Activated CD4-positive, alpha-beta T cell treated with anti-CD3 and anti-CD28 coated beads for 36 hours (primary cell): ENCODE measurements at regions not wholly inside any gene's neighbourhood (a gene's known extent, or its start where the extent isn't known, plus 50 kb on each side); places are given as distances from the start of the nearest gene placed in this dataset.

Experiments
- ATAC-seq: fragments of 200-7000 bp; cut with Tn5 transposase; one replicate; pipeline ENCODE4 v1.10.0; 2021; ENCODE audit warnings: mild to moderate bottlenecking, moderate library complexity
- CTCF ChIA-PET: fragments of 350-600 bp; sonication (Branson Sonifier 250); formaldehyde crosslinking; loops from one replicate; lab custom pipeline; 2021; ENCODE audit warnings: antibody characterized with exemption; lab: Charles Lee
- POLR2A ChIA-PET: fragments of 350-600 bp; sonication (Branson Sonifier 250); formaldehyde crosslinking; loops from one replicate; lab custom pipeline; 2021; ENCODE audit warnings: antibody characterized with exemption, inconsistent platforms; lab: Charles Lee
- DNase-seq: peaks from one replicate; pipeline ENCODE4 v3.0.0-alpha.2; 2020
- H3K27ac Mint-ChIP-seq: one replicate; pipeline ENCODE4 v1.8.0; 2021; ENCODE audit warnings: mixed read lengths
- H3K27me3 Mint-ChIP-seq: one replicate; pipeline ENCODE4 v1.8.0; 2021; ENCODE audit warnings: mixed read lengths
- H3K36me3 Mint-ChIP-seq: one replicate; pipeline ENCODE4 v1.8.0; 2021; ENCODE audit warnings: low read depth, mixed read lengths
- H3K4me1 Mint-ChIP-seq: one replicate; pipeline ENCODE4 v1.8.0; 2021; ENCODE audit warnings: mixed read lengths
- H3K4me3 Mint-ChIP-seq: one replicate; pipeline ENCODE4 v1.8.0; 2021; ENCODE audit warnings: mild to moderate bottlenecking, moderate library complexity, mixed read lengths
- H3K9me3 Mint-ChIP-seq: one replicate; pipeline ENCODE4 v1.8.0; 2021; ENCODE audit warnings: low read depth, mixed read lengths
- intact Hi-C, 2 experiments: fragments of 100-400 bp; cut with DNase I in 1 of 2; cut with micrococcal nuclease in 1 of 2; formaldehyde crosslinking; loops; one replicate each; pipeline versions ENCODE4 v1.14.2 to v1.15.1; 2022 to 2024; cut with DNase I, micrococcal nuclease

- no peak overlapping the region for H3K4me3 Mint-ChIP-seq
Observed at GRCh38 chr11:95435192-95435591, 204.2 kb upstream of the SESN3 start.

GRCh38 chr11:95434489-95435057 is 203.6 kb upstream of the SESN3 start:
- ATAC-seq (no peak), DNase-seq (no peak)
- Mint-ChIP-seq H3K27ac (no peak overlapping the region), H3K27me3 (no peaks in the 10 kb centered on the region), H3K4me1 (peaks cover 10% of the 10 kb centered on the region), H3K36me3 (no peaks in the 10 kb centered on the region), H3K4me3 (no peak overlapping the region), H3K9me3 (no peaks in the 10 kb centered on the region)
- POLR2A ChIA-PET = no interaction called here
- CTCF ChIA-PET = interaction anchor here (0.8 kb wide), 1 partner anchor 91 kb away, joined by 3 read pairs; no protein-coding TSS in a partner anchor
- intact Hi-C loops = no loop called here

More at GRCh38 chr11:95435192-95435591, 204.2 kb upstream of the SESN3 start:
- Mint-ChIP-seq H3K36me3 (no peaks in the 10 kb centered on the region), H3K27me3 (no peaks in the 10 kb centered on the region), H3K4me1 (peaks cover 10% of the 10 kb centered on the region), H3K9me3 (no peaks in the 10 kb centered on the region), H3K27ac (no peak overlapping the region)
- no peak for DNase-seq
- ChIA-PET CTCF (no interaction called here), POLR2A (no interaction called here)
- no peak for ATAC-seq
- intact Hi-C loops = no loop called here

DNA sequence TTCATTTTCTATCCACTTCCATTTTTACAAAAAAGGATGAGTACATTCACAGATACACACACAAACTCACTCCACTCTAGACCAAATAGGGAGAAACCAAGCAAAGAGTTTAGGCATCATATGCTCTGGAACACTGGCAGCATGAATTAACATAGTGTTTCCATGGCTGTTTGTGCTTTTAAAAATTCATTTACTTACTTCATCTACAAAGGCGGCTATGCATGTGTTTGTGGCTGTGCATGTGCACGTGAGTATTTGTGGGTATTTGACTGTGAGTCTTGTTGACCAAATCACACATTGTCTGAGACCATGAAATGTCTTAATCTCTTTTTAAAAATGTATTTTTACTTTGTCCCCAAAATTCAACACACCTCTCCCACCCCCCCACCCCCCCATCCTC is 203.0 kb upstream of the SESN3 start:
- peaks cover 10% of the 10 kb centered on the region for H3K4me1 Mint-ChIP-seq
- ATAC-seq = no peak
- no peaks in the 10 kb centered on the region for H3K9me3 Mint-ChIP-seq
- ChIA-PET POLR2A (no interaction called here), CTCF (interaction anchor here (0.8 kb wide), 1 partner anchor 91 kb away, joined by 3 read pairs; no protein-coding TSS in a partner anchor)
- no peak for DNase-seq
- no peak overlapping the region for H3K27ac Mint-ChIP-seq
- intact Hi-C loops = no loop called here
- no peaks in the 10 kb centered on the region for H3K27me3 Mint-ChIP-seq
- H3K4me3 Mint-ChIP-seq = no peak overlapping the region
- no peaks in the 10 kb centered on the region for H3K36me3 Mint-ChIP-seq

GRCh38 chr11:95432714-95433503 is 201.9 kb upstream of the SESN3 start:
- Mint-ChIP-seq H3K9me3 (no peaks in the 10 kb centered on the region), H3K4me3 (no peak overlapping the region), H3K4me1 (peaks cover 10% of the 10 kb centered on the region), H3K27ac (no peak overlapping the region), H3K27me3 (no peaks in the 10 kb centered on the region), H3K36me3 (no peaks in the 10 kb centered on the region)
- ATAC-seq = no peak
- intact Hi-C loops = no loop called here
- ChIA-PET POLR2A (no interaction called here), CTCF (interaction anchor here (0.5 kb wide), 1 partner anchor 142 kb away, joined by 3 read pairs; no protein-coding TSS in a partner anchor)
- DNase-seq = no peak

DNA sequence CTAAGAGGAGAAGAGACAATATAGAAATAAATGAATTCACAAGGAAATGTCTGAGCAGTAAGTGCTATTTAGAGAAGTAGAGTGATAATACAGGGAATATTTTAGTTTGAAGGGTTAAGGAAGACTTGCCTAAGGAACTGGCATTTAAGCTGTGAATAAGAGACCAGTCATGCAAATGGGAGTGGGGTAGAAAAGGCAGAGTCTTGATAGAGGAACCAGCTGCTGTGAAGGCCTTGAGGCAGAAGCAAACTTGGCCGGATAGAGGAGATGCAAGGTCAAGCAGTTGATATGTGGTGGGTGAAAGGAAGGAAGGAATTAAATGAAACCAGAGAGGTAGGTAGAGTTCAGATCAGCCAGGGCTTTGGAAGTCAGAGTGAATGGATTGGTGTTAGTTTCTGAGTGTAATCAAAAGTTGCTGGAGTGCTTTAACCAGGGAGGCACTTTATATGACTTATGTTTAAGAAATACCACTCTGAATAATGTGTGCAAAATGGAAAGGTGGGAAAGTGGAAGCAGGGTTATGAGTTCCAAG is 198.4 kb upstream of the SESN3 start:
- peaks cover 2% of the 10 kb centered on the region for H3K4me1 Mint-ChIP-seq
- ChIA-PET POLR2A (no interaction called here), CTCF (no interaction called here)
- intact Hi-C loops = no loop called here
- H3K27me3 Mint-ChIP-seq = peaks cover 5% of the 10 kb centered on the region
- no peaks in the 10 kb centered on the region for H3K36me3 Mint-ChIP-seq
- H3K9me3 Mint-ChIP-seq = no peaks in the 10 kb centered on the region
- no peak for ATAC-seq
- H3K27ac Mint-ChIP-seq = no peak overlapping the region
- no peak for DNase-seq
- H3K4me3 Mint-ChIP-seq = no peak overlapping the region

DNA sequence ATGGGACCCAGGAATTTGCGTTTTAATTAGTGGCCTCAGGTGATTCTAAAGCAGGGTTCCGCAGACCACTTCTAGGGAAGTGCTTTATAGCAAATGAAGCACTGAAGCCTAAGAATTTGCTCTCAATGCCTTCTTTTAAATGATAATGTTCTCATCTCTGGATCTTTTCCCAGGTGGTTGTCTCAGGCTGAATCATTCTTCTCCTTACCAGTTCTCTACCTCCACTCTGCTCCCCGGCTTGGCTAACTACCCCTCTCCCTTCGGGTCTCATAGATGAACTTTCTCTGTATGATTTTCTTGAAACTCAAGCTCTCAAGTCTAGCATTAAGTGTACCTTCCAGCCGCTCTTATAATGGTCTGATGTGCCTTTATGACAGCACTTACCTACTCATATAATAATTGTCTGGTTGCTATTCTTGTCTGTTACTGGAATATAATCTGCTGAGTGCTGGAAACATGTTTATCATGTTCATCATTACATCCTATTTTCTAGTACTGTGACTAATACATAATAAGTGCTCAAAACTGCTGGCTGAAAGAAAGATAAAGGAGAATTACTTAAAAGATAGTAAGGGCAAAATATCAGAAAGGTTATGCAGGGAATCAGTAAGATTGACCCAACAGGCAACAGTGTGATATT is 195.9 kb upstream of the SESN3 start:
- intact Hi-C loops = no loop called here
- H3K9me3 Mint-ChIP-seq = no peaks in the 10 kb centered on the region
- peaks cover 6% of the 10 kb centered on the region for H3K27me3 Mint-ChIP-seq
- H3K36me3 Mint-ChIP-seq = no peaks in the 10 kb centered on the region
- no peak for DNase-seq
- CTCF ChIA-PET = no interaction called here
- H3K4me3 Mint-ChIP-seq = no peak overlapping the region
- ATAC-seq = no peak
- POLR2A ChIA-PET = no interaction called here
- no peak overlapping the region for H3K27ac Mint-ChIP-seq
- no peaks in the 10 kb centered on the region for H3K4me1 Mint-ChIP-seq

DNA sequence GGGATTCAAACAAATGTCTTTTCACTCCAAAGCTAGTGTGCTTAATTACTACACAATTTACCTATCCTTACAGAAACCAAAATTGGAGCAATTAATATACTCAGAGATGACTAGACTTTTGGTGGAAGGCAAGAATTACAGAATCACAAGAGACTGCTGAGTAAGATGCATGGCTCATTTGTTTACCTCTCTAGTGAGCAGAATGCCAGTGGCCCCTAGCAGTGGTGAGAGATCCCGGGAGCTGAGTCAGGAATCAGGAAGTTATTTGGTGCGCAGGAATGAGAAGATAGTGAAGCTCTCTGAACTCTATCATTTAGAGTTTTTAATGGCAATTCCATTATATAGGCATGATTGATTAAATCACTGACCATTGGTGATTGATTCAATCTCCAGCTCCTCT is 188.9 kb upstream of the SESN3 start:
- DNase-seq (no peak), ATAC-seq (no peak)
- POLR2A ChIA-PET = no interaction called here
- H3K27ac Mint-ChIP-seq = no peak overlapping the region
- no peaks in the 10 kb centered on the region for H3K9me3 Mint-ChIP-seq
- no peaks in the 10 kb centered on the region for H3K4me1 Mint-ChIP-seq
- intact Hi-C loops = no loop called here
- no peaks in the 10 kb centered on the region for H3K36me3 Mint-ChIP-seq
- H3K4me3 Mint-ChIP-seq = no peak overlapping the region
- CTCF ChIA-PET = no interaction called here
- H3K27me3 Mint-ChIP-seq = peaks cover 2% of the 10 kb centered on the region

- intact Hi-C loops = no loop called here
- no peaks in the 10 kb centered on the region for H3K9me3 Mint-ChIP-seq
- ATAC-seq (no peak), DNase-seq (no peak)
- no peak overlapping the region for H3K4me3 Mint-ChIP-seq
- POLR2A ChIA-PET = no interaction called here
- H3K27ac Mint-ChIP-seq = no peak overlapping the region
- no peaks in the 10 kb centered on the region for H3K36me3 Mint-ChIP-seq
- no peaks in the 10 kb centered on the region for H3K27me3 Mint-ChIP-seq
- no peaks in the 10 kb centered on the region for H3K4me1 Mint-ChIP-seq
- CTCF ChIA-PET = no interaction called here
Observed at GRCh38 chr11:95418916-95419315, 187.9 kb upstream of the SESN3 start.

DNA sequence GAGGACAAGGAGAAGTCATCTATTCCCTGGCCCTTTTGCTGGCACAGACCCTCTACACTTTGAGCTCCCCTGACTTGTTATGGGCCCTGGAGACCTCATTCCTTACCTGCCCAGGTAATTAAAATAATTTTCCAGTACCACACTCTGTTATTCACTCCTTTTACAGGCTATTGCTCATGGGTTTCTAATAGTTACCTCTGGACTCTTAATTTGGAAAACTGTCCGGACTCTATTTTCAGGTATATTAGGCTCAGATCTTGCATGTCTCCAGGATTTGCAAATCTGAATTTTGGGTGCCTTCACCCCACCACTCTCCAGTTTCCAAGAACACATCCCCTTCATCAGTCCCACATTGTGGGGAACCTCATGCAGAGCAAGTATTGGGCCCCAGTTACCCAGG is 186.8 kb upstream of the SESN3 start:
- Mint-ChIP-seq H3K4me3 (no peak overlapping the region), H3K27ac (no peak overlapping the region), H3K9me3 (no peaks in the 10 kb centered on the region), H3K4me1 (no peaks in the 10 kb centered on the region), H3K27me3 (no peaks in the 10 kb centered on the region), H3K36me3 (no peaks in the 10 kb centered on the region)
- POLR2A ChIA-PET = no interaction called here
- CTCF ChIA-PET = interaction anchor here (0.6 kb wide), 1 partner anchor 230 kb away, joined by 3 read pairs; no protein-coding TSS in a partner anchor
- no peak for DNase-seq
- no peak for ATAC-seq
- intact Hi-C loops = no loop called here

DNA sequence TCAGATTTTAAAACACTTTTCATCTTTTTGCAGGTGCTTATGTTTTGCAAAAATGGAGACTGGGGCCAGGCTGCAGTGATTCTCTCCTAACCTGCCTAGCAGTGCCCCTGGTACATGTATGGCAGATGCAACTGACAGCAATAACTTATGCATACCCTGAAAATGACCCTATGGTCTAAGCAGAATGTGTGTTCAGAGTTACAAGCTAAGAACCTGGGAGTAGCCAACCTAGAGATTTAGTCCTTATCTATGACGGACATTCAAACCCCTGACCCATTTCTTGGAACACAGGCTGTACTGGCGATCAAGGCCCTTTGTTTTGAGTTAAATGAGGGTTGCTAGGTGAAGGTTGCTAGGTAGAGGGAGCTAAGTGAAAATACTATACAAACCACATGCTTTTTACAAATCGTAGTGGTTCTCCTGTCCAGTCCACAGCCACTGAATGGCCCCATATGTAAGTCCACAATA is 184.9 kb upstream of the SESN3 start:
- ChIA-PET CTCF (no interaction called here), POLR2A (no interaction called here)
- H3K36me3 Mint-ChIP-seq = no peaks in the 10 kb centered on the region
- no peak for DNase-seq
- no peaks in the 10 kb centered on the region for H3K9me3 Mint-ChIP-seq
- no peak overlapping the region for H3K27ac Mint-ChIP-seq
- H3K4me3 Mint-ChIP-seq = no peak overlapping the region
- ATAC-seq = no peak
- peaks cover 2% of the 10 kb centered on the region for H3K4me1 Mint-ChIP-seq
- intact Hi-C loops = no loop called here
- no peaks in the 10 kb centered on the region for H3K27me3 Mint-ChIP-seq

DNA sequence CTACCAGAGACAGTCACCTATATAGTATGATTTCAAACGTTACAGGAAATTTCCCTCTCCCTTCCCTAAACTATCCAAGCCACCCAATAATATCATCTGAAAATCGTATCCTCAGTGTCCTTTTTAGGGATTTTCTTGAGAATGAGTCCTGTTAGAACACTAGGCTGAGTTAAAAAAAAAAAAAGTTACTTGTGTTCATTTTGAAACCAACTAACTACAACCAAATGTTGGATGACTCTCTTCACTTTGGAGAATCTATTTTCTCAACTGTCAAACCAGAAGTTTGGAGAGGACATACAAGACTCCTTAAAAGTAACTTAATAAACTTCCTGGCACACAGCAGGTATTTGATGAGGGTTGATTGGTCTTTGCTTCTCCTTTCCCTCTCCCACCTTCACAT is 183.2 kb upstream of the SESN3 start:
- intact Hi-C loops = no loop called here
- Mint-ChIP-seq H3K4me1 (peaks cover 5% of the 10 kb centered on the region), H3K27ac (no peak overlapping the region), H3K27me3 (no peaks in the 10 kb centered on the region), H3K9me3 (no peaks in the 10 kb centered on the region), H3K4me3 (no peak overlapping the region), H3K36me3 (no peaks in the 10 kb centered on the region)
- ATAC-seq = no peak
- ChIA-PET POLR2A (no interaction called here), CTCF (no interaction called here)
- no peak for DNase-seq
